ENCODE measurements at regions not wholly inside any gene's neighbourhood (a gene's known extent, or its start where the extent isn't known, plus 50 kb on each side); places are given as distances from the start of the nearest gene placed in this dataset.

GRCh38 chr7:131194070-131194865, 133.4 kb upstream of the MKLN1 start:
- DNase-seq, result no peak

DNA sequence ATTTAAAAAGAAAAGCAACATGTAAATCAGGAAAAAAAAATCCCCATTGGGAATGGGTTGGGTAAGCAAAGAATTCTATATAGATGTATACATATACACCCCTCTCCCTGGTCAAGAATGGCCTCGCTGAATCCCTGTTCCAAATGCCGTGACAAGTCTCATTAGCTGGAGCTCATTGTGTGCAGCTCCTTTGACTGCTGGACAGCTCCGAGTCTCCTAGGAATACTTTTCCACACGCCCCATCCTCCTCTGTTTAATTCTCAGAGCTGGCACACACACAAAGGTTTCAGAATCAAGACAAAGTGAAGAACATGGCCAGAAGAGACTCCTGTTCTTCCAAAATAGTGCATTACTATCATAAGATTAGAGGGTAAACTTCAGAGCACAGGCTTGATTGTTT, 130.9 kb upstream of the MKLN1 start:
- DNase-seq, result no peak

DNA sequence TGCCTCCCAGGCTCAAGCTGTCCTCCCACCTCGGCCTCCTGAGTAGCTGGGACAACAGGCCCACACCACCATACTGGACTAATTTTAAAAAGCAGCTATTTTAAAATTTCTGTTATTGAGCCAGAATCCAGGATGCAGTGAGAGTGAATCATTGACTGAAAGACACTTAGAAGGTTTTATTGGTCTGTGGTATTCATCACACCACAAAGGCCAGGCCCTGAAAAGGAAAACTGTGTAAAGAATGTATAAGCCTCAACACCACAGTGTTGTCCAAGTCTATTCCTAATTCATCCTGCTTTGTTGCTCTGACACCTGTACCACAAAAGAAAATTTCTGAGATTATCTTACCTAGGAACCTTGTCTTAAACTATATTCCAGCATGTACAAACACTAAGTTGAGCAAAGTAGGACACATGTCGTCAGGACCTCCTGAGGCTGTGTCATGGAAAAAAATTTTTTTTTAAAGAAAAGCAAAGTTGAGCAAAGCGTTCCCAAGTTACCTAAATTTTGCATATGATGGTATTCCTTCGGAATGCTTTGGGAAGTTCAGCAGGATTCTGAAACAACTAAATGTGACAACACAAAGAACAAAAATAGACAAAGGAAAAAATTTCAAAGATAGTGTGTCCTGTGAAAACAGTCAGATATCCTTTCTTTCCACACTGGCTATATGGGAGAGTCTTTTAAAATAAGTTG, 129.6 kb upstream of the MKLN1 start:
- DNase-seq, result no peak

DNA sequence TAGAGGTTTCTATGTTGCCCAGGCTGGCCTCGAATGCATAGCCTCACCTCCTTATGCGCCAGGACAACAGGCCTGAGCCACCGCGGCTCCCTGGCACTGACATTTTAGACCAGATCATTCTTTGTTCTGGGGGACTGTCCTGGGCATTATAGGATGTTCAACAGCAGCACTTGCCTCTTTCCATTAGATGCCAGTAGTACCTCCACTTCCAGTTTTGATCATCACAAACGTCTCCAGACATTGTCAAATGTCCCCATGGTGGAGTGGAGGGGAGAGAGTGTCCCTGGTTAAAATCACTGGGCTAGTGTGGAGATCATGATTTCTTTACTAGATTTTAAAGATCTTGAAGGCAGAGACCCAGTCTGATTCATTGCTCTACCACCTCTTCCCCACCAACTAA, 125.2 kb upstream of the MKLN1 start:
- DNase-seq, result no peak

DNA sequence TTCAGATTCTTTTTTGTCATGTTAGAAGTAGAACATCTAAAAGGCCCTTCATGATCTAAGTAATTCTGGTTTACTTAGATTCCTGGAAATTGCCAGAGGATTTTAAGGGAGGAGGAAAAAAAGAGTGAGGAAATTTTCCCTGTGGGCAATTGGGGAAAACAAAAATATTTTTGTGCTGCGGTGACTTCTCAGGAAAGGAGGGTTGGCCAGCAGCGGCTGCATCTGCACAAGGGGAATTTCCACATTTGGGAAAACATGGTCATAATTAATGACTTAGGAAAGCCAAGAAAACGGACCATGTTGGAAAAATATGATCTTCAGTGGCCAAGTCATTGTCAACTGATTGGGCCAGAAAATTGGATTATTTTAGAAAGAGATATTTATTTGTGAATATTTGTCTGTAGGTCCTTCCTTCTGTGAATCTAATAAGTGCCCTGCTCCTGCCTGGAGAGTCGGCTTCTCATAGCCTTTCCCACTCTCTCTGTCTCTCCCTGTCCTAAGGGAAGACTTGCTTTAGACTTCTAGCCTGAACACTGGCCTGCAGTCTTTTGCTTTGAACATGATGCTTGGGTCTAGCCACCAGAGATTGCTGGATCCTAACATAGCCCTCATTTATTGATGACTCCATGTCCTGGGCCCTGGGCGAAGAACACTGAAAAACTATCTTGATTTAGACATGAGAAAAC, 124.2 kb upstream of the MKLN1 start:
- no peak for DNase-seq

DNA sequence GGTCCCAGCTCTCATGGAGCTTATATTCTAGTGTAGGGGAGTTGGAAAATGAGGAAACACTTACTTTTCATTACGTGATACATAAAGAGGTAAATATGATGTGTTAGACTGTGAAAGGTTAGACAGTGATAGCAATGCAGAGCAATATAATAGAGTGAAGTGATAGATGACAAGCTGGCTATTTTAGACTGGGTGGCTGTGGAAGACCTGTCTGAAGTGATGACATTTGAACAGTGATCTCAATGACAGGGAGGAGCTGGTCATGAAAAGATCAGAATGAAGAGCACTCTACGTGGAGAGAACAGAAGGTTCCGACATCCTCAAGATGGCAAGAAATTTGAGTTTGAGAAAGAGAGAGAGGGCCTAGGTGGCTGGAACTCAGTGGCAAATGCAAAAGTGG, 118.9 kb upstream of the MKLN1 start:
- no peak for DNase-seq

GRCh38 chr7:131210618-131211017, 117.1 kb upstream of the MKLN1 start:
- no peak for DNase-seq

GRCh38 chr7:131211500-131211899, 116.2 kb upstream of the MKLN1 start:
- DNase-seq, result no peak

DNA sequence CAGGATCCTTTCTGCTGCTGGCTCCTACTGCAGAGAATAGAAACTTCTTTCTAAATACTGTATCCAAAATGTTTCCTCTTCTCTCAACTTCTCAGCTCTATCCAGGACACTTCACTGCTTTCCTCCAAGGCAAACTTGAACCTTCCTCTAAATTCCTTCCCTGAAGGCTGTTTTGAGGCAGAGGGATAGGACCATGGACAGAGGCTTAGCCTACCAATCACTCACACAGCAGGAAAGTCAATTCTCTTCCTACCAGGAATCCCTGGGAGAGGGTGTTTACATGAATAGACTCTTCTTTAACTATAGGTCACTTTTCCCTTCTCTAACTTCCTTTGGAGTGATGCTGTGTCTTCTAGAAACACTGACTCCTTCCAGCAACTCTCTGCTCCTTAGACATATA, 115.6 kb upstream of the MKLN1 start:
- DNase-seq, result no peak

DNA sequence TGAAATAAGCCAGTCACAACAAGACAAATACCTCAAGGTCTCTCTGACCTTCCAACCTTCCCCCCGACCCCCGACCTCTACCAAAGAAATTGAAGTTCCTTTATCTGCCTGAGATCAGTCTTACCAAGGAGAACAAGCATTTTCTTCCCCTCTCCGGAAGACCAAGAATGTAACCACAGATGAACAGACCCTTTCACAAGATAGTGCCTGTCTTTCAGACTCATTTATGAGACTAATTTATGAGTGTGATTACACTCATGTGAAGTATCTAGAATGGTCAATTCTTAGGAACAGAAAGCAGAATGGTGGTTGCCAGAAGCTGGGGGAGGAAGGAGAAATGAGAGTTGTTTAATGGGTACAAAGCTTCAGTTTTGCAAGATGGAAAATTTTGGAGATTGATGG, 108.9 kb upstream of the MKLN1 start:
- DNase-seq, result no peak

DNA sequence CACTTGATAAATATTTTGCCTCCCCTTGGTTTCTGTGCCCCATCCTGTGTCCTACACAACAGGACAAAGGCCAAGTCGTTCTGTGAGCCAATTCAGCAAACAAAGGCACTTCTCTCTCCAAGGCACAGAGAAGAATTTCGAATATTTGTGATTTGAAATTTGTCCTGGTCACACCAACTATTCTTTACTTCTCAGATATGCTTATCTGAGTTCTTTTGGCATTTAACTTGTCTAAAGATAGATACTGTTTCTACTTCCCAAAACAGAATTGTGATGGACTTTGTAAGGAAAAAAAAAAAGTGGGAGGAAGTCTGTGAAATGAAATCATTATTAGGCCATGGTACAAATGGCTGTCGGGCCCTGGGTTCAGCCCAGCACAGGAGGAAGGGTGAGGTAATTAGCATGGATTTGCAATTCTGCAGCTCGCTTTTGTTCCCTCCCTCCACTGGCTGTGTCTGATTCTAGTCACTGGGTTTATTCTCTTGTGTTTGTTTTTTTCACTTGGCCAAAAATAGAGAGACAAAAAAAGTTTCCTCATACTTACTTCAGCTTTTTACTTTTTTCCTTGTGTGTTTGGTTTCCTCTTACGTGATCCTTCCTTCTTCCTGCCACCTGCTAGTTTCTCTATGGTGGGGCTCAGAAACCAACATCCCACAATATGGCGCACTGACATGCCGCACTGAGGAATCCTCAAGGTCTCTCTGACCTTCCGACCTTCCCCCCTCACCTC, 108.2 kb upstream of the MKLN1 start:
- peak; percentile 72 to 88 for DNase-seq

GRCh38 chr7:131221061-131221460, 106.6 kb upstream of the MKLN1 start:
- no peak for DNase-seq

- DNase-seq, result no peak
Observed at GRCh38 chr7:131222171-131222570, 105.5 kb upstream of the MKLN1 start.

- DNase-seq, result no peak
Observed at GRCh38 chr7:131223151-131223550, 104.5 kb upstream of the MKLN1 start.

DNA sequence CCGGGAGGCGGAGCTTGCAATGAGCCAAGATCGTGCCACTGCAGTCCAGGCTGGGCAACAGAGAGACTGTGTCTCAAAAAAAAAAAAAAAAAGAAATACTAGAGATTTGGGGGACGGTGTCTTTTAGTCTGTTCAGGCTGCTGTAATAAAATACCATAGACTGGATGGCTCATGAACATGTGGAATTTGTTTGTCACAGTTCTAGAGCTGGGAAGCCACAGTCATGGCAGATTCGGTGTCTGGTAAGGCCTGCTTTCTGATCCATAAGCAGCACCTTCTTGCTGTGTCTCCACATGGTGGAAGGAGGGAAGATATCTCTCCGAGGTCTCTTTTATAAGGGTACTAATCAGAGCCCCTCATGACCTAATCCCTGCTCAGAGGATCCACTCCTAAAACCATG, 102.7 kb upstream of the MKLN1 start:
- DNase-seq, result no peak

DNA sequence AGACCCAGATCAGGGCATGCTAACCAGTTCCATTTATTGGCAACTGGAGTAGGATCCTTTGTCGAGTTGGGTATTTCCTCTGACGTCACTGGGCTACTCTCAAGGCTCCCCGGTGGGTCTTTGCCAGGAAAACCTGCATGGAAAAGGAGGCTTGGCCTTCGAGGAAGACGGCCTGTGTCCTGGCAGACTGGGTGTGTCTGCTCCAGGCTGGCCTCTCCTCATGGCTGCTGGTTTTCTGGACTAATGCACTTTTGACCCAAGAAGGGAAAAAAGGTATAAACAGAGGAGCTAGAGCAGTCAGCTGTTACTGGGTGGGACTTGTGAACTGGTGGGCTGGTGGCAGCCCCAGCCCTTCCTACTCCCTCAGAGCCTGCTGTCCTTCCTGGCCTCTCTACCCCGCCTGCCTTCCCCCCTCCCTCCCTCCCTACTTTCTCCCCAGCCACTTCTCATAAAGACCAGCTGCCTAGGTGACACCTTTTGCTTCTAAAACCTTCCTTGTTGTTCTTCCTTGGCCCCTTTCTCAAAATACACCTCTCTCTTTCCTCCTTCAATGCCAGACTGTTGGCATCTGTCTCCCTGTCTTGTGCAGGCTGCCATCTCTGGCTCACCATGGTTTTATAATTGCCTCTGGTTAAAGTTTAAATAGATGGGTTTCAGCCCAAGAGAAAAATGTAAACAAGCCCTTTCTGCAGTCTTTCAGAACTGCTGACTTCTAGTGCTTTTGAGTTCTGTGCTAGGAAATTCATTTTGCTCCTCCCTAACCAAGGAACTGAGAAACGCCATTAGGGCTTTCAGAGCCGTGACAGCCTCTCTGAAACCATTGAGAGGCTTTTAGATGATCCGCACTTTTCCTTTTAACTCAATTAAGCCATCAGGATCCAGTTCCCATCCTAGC, 101.8 kb upstream of the MKLN1 start:
- no peak for DNase-seq

DNA sequence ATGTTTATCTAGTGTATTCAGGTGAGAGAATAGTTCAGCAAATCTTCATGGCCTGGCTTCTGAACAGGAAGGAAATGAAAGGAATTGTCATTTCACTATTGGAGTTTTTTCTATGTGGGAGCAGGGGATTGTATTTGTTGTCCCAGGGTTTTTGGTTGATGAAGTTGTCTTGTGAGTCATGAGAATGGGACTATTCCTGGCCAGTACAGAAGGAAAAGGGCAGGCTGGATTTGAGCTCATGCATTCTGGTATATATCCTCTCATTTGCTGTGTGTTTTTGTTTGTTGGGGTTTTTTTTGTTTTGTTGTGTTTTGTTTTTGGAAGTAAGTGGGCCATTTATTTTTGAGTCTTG, 101.2 kb upstream of the MKLN1 start:
- no peak for DNase-seq

GRCh38 chr7:131231381-131232220, 96.1 kb upstream of the MKLN1 start:
- DNase-seq, result peak in 1 of 2 donors; percentile 18

DNA sequence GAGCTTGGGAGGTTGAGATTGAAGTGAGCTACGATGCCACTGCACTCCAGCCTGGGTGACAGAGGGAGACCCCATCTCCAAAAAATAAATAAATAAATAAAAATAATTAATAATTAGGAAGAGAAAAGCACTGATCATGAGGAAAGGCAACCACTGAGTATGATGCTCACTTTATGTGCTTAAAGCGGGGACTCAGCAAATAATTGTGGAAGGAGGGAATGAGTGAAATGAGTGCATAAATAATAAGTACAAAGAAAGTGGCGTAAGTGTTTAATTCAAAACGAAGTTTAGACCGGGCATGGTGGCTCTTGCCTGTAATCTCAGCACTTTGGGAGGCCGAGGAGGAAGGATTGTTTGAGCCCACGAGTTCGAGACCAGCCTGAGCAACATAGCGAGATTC, 94.9 kb upstream of the MKLN1 start:
- DNase-seq, result no peak

DNA sequence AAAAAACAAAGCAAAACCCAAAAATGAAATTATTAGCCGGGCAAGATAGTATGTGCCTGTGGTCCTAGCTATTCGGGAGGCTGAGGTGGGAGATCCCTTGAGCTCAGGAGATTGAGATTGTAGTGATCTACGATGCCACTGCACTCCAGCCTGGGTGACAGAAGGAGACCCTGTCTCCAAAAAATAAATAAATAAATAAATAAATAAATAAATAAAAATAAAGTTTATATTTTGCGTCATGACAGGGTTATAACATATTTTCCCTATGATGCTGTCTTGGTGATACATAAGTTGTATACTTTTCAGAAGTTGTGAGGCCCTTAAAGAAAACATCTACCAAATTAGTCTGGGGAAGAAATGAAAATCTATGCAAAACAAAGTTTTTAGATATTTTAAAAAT, 94.5 kb upstream of the MKLN1 start:
- DNase-seq, result no peak

Data from hippocampal formation (tissue), 2 donors.